ENCODE measurements at regions not wholly inside any gene's neighbourhood (a gene's known extent, or its start where the extent isn't known, plus 50 kb on each side); places are given as distances from the start of the nearest gene placed in this dataset.
"Not testable (repeated sequence)": the region's sequence is repeated elsewhere in the genome, so short reads cannot be mapped to it uniquely, and the experiment has no call there.

DNA sequence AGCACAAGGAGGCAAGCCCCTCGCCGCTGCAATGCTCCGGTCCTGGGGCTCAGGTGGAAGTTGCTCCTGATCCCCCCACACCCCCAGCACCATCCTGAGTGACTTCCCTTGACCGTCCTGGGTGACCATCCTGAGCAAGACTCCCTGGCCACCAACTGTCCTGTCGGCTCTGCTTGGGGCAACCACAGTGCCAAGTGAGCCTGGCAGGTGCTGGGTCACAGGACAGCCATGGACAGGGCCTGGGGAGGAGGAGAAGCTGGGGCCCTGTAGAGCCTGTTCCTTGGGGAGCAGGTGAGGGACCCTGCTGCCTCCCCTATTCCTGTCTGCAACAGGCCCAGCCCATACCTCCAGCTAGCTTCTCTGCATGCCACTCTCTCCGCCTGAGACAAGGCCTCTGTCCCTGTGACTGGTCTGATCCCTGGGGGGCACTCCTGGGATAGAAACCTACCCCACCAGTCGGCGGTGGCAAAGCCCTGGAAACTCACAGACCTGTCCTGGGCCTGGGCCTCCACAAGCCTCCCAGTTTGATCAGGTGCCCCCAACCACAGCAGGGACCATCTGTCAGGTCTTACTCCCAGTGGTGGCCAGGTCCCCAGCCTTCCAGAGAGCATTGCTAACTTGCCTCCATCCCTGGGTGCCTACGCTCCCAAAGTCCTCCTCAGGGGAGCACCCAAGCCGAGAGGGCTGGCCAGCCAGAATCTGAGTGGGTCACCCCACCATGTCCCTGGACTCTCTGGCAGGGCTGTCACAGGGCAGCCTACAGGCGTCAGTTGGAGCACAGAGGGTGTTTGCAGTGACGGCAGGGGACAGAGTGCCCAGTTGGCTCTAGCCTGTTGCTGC is 68.7 kb upstream of the WNT7B start:
- Mint-ChIP-seq H3K4me3 (peak overlapping the region; percentile 72 to 80 (median 73)), H3K4me1 (peaks cover 14 to 22% (median 18%) of the 10 kb centered on the region in 3 donors), H3K27ac (peak overlapping the region in 2 of 3 donors; percentile 76 to 80), H3K27me3 (peaks cover 8% of the 10 kb centered on the region), H3K36me3 (no peaks in the 10 kb centered on the region), H3K9me3 (no peaks in the 10 kb centered on the region)

DNA sequence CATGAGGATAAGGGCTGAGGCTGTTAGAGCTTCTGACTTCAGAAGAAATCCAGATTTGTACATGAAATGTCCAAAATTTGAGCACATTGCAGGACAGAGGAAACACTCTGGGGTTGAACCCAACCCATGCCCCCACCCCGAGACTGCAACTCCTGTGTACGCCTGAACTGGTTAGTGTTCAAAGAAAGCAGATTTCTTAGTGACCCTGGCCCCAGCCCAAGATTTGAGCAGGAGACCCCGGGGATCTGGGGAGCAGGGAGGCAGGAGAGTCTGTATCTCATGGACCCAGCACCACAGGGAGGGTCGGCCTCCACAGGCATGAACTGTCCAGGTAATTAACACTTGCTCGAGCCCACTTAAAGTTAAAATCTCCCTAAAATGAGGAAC is 69.3 kb upstream of the WNT7B start:
- peaks cover 14 to 22% (median 18%) of the 10 kb centered on the region in 3 donors for H3K4me1 Mint-ChIP-seq
- no peaks in the 10 kb centered on the region for H3K36me3 Mint-ChIP-seq
- H3K27ac Mint-ChIP-seq = peak overlapping the region in 2 of 3 donors; percentile 76
- peaks cover 8% of the 10 kb centered on the region for H3K27me3 Mint-ChIP-seq
- no peaks in the 10 kb centered on the region for H3K9me3 Mint-ChIP-seq
- peak overlapping the region; percentile 25 to 80 (median 46) for H3K4me3 Mint-ChIP-seq

DNA sequence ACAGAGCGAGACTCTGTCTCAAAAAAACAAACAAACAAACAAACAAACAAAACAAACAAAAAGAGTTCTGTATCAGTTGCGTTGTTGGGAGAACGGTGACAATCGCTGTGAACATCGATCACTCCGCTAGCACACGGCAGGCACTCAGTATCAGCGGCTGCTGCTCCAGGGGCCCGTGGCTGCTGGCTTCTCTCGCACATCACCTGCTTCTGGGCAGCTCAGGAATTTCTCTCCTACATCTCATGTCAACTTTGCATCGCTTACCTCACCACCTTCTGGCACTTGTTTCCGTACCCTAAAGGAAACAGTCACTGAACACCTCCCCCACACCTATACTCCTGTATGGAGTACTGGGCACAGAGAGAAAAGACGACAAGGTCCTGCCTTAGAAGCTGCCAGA is 70.3 kb upstream of the WNT7B start:
- H3K27ac Mint-ChIP-seq = peak overlapping the region in 2 of 3 donors; percentile 76
- H3K4me3 Mint-ChIP-seq = peak overlapping the region in 2 of 4 donors; percentile 79 to 80
- H3K36me3 Mint-ChIP-seq = no peaks in the 10 kb centered on the region
- peaks cover 8% of the 10 kb centered on the region for H3K27me3 Mint-ChIP-seq
- peaks cover 17 to 25% (median 18%) of the 10 kb centered on the region in 3 donors for H3K4me1 Mint-ChIP-seq
- no peaks in the 10 kb centered on the region for H3K9me3 Mint-ChIP-seq

DNA sequence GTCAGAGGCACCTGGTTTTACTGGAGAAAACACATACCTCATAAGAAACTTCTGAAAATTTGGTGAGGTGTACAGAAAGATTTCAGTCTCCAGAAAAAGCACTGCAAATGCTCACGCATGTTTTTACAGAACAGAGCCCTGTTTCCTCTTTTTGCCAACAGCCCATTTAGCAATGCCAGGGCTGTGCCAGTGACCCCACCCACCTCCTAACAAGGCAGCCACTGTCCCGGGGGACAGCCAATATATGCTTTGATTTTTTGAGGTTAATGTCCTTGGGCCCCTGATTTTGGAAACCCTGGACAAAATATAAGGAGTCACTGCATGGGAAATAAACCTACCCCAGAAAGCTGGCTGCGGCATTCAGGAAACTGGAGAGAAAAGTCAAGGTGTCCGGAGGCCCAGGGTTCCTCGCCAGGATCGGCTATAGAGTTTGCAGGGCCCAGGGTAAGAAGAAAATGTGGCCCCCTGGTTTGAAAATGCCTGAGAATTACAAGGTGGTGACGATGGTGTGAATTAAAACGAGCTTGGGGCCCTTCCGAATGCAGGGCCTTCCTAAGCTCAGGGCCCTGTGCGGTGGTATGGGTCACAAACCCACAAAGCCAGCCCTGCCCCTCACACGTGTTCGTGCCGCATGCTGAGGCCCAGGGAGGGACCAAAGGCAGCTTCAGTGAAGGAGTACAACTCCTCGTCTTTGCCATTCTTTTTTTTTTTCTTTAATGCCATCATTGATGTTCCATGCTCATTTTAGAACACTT is 71.1 kb upstream of the WNT7B start:
- Mint-ChIP-seq H3K4me1 (peaks cover 17 to 31% (median 25%) of the 10 kb centered on the region in 3 donors), H3K36me3 (no peaks in the 10 kb centered on the region), H3K9me3 (no peaks in the 10 kb centered on the region), H3K27ac (peak overlapping the region in 2 of 3 donors; percentile 71 to 76), H3K4me3 (peak overlapping the region in 2 of 4 donors; percentile 79 to 80), H3K27me3 (peaks cover 8% of the 10 kb centered on the region)

DNA sequence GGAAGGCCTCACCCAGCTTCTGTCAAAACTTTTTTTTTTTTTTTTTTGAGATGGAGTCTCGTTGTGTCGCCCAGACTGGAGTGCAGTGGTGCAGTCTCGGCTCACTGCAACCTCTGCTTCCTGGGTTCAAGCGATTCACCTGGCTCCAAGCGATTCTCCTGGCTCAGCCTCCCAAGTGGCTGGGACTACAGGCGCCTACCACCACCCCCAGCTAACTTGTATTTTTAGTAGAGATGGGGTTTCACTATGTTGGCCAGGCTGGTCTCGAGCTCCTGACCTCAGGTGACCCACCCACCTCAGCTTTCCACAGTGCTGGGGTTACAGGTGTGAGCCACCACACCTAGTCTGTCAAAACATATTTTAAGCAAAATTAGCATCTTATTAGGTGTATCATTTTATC is 71.7 kb upstream of the WNT7B start:
- Mint-ChIP-seq H3K4me1 (peaks cover 19 to 29% (median 29%) of the 10 kb centered on the region in 3 donors), H3K27ac (peak overlapping the region in 1 of 3 donors; percentile 71)
- H3K9me3 Mint-ChIP-seq, H3K36me3 Mint-ChIP-seq, H3K4me3 Mint-ChIP-seq, H3K27me3 Mint-ChIP-seq: not testable (repeated sequence)

DNA sequence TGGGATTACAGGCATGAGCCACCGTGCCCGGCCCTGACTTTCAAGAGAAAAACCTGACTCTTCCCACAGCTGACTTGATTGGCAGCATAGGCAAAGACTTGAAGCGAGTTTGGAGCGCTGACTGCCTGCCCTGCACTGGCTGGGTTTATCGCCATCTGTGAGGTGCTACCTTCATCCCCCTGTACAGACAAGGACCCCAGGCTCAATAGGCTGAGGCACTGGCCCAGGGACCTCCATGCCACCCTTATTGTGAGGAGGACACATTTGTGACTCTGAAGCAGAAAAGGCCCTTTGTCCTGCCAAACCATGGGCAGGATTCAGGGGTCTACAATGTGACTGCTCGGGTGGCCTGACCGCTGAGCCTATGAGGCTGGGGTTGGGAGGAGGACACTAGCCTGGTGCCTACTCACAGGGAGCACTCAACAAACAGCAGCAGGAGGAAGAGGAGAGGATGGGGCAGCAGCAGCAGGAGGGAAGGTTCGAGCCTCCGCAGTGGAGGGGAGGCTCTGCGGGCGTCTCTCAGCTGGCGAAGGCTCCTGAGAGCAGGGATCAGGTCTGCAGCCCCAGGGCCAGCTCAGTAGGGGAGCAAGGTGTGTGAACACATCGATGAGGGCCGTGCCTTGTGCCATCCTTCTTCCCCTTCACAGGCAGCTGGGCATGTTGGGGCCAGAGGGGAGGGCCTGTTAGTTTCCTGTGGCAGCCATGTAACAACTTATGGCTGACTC is 72.9 kb upstream of the WNT7B start:
- no peaks in the 10 kb centered on the region for H3K36me3 Mint-ChIP-seq
- peak overlapping the region; percentile 35 to 80 (median 70) for H3K27ac Mint-ChIP-seq
- H3K4me3 Mint-ChIP-seq = peak overlapping the region in 2 of 4 donors; percentile 8 to 95
- H3K4me1 Mint-ChIP-seq = peaks cover 18 to 29% (median 25%) of the 10 kb centered on the region in 3 donors
- H3K27me3 Mint-ChIP-seq = peaks cover 2% of the 10 kb centered on the region
- no peaks in the 10 kb centered on the region for H3K9me3 Mint-ChIP-seq

DNA sequence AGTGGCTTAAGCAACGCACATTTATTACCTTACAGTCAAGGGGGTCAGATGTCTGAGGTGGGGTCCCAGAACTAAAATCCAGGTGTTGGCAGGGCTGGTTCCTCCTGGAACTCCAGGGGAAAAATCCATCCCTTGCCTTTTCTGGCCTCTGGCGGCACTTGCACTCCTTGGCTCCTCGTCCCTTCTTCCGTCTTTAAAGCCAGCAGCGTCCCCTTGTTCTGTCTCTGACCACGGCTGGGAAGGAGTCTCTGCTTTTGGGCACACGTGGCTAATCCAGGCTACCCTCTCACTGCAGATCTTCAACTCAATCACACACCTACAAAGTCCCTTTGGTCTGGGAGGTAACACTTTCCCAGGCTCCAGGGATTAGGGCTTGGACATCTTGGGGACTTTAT is 73.5 kb upstream of the WNT7B start:
- no peaks in the 10 kb centered on the region for H3K9me3 Mint-ChIP-seq
- no peaks in the 10 kb centered on the region for H3K36me3 Mint-ChIP-seq
- peaks cover 2% of the 10 kb centered on the region for H3K27me3 Mint-ChIP-seq
- peak overlapping the region; percentile 35 to 93 (median 70) for H3K27ac Mint-ChIP-seq
- peak overlapping the region in 1 of 4 donors; percentile 95 for H3K4me3 Mint-ChIP-seq
- H3K4me1 Mint-ChIP-seq = peaks cover 19 to 30% (median 29%) of the 10 kb centered on the region in 3 donors

DNA sequence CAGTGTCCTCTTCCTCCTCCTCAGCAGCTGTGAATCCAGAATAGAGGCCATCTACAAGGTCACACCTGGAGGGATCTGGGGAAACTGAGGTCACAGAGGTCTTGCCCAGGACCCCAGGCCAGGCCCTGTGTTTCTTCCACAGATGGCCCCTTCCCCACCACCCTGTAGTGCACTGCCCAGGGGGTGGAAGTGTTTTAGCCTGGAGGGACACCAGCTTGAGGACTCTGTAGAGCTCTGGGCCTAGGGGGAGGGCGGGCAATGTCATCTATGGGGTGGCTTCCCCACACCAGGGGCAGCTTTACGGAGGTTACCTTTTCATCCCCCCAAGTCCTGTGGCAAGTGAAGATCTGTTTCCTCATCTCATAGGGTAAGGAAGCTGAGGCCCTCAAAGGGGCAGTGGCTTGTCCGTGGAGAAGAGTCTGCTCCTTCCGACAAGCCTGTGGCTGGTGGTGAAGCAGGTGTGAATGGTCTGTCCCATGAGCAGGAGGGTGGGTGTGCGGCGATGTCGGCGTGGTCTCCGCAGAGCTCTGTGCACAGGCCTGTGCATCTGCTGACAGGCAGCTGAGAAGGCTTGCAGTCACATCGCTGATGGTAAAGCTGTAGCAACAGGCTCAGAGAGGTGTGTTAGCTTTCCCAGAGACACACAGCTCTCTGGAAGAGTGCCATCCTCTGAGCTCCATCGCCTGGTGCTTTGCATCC is 74.1 kb upstream of the WNT7B start:
- Mint-ChIP-seq H3K27me3 (peaks cover 2% of the 10 kb centered on the region), H3K4me1 (peaks cover 18 to 30% (median 29%) of the 10 kb centered on the region in 3 donors), H3K9me3 (no peaks in the 10 kb centered on the region), H3K36me3 (no peaks in the 10 kb centered on the region), H3K27ac (peak overlapping the region; percentile 35 to 93 (median 70)), H3K4me3 (peak overlapping the region; percentile 25 to 95 (median 62))

DNA sequence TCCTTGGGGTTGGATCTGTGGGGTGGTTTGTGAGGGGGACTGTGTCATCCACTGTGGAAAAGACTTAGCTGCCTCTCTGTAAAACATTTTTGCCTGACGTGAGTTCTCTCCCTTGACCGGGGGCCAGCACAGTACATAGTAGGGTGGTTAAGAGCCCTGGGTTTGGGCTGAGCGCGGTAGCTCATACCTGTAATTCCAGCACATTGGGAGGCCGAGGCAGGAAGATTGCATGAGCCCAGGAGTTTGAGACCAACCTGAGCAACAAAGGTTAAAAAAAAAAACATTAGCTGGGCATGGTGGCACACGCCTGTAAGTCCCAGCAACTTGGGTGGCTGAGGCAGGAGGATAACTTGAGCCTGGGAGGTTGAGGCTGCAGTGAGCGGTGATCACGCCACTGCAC is 74.7 kb upstream of the WNT7B start:
- no peaks in the 10 kb centered on the region for H3K36me3 Mint-ChIP-seq
- H3K4me1 Mint-ChIP-seq = peaks cover 15 to 30% (median 25%) of the 10 kb centered on the region in 3 donors
- peak overlapping the region in 3 of 4 donors; percentile 25 to 95 (median 65) for H3K4me3 Mint-ChIP-seq
- peaks cover 2% of the 10 kb centered on the region for H3K27me3 Mint-ChIP-seq
- no peaks in the 10 kb centered on the region for H3K9me3 Mint-ChIP-seq
- H3K27ac Mint-ChIP-seq = peak overlapping the region; percentile 24 to 93 (median 70)

DNA sequence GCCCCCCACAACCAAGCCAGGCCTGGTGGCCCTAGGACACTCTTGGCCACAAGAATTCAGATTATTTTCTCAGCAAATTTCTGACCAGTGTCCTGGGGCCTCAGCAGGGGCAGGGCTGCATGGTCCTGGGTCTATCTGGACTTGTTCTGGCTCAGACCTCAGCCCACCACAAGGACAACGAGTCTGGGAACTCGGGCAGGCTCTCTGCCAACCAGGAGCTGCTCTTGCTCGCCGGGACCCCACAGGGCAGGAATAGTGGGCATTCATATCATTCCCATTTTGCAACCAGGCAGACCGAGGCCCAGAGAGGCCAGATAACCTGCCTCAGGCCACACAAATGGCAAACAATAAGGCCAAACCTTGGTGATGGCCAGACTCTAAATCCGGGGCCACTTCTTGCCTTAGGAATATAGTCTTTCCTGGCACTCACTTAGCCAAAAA is 75.4 kb upstream of the WNT7B start:
- Mint-ChIP-seq H3K9me3 (no peaks in the 10 kb centered on the region), H3K27ac (peak overlapping the region; percentile 93 to 96 (median 94)), H3K4me3 (peak overlapping the region in 3 of 4 donors; percentile 89 to 99 (median 95)), H3K4me1 (peaks cover 15 to 34% (median 30%) of the 10 kb centered on the region in 3 donors), H3K36me3 (no peaks in the 10 kb centered on the region), H3K27me3 (peaks cover 2% of the 10 kb centered on the region)

DNA sequence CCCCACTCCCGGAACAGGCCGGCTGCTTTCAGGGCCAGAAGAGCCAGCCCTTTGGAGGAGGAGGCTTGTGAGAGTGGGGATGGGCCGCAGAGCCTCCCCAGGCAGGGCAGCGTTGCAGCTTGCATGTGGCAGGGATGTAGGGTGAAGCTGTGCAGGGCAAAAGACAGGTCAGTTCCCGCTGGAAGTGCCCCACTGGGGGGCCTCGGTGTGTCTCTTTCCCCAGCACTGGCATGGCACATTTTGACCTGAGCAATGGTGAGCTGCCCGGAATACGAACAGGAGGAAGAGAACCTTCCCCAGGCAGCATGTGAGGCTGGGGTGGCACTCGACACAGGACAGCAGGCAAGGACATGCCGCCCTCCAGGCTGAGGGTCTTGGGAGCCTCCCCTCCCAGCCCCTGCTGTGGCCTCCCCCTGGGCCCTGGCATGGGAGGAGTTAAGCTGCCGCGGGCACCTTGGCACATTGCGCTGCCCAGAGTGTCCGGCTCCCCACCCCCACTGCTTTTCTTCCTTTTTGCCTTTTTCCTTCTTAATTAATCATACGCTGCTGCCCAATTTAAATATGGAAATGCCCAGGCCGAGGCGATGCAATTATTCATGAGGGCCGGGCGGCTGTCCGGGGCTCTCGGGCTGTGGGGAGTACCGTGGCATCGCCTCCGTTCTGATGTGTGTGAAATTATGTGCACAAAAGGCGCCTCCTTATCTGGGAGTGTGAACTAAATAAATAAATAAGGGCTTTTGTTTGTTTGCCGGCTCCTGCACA is 76.0 kb upstream of the WNT7B start:
- peaks cover 17 to 36% (median 26%) of the 10 kb centered on the region in 3 donors for H3K4me1 Mint-ChIP-seq
- no peaks in the 10 kb centered on the region for H3K36me3 Mint-ChIP-seq
- peak overlapping the region; percentile 93 to 96 (median 94) for H3K27ac Mint-ChIP-seq
- H3K9me3 Mint-ChIP-seq = no peaks in the 10 kb centered on the region
- peak overlapping the region; percentile 89 to 99 (median 96) for H3K4me3 Mint-ChIP-seq
- peaks cover 2% of the 10 kb centered on the region for H3K27me3 Mint-ChIP-seq

DNA sequence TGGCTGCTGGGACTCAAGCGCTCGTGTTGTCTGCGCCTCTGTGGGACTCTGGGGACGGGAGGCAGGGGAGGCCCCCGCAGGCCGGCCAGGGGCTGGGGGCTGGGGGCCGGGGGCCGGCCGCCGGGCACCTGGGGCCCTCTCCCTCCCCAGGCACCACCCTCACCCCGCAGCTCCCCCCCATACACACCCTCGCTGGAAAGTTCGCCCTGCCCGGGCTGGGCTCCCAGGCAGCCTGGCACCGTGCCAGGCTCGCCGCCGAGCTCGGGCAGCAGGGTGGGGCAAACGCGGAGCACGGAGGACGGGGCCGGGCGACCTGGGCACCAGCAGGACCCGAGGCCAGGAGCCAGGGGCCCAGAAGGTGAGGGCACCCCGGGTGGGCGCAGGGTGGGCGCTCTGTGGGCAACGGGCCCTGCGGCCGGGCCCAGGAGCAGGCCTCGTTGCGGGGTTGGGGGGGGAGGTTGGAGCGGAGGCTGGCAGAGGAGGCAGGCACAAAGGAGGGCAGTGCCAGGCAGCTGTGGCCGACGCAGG is 76.7 kb upstream of the WNT7B start:
- peaks cover 2% of the 10 kb centered on the region for H3K27me3 Mint-ChIP-seq
- peaks cover 19 to 40% (median 26%) of the 10 kb centered on the region in 3 donors for H3K4me1 Mint-ChIP-seq
- H3K36me3 Mint-ChIP-seq = no peaks in the 10 kb centered on the region
- H3K4me3 Mint-ChIP-seq = peak overlapping the region; percentile 89 to 99 (median 96)
- H3K27ac Mint-ChIP-seq = peak overlapping the region; percentile 93 to 96 (median 94)
- H3K9me3 Mint-ChIP-seq = no peaks in the 10 kb centered on the region
